Caki2 (cell line): ENCODE measurements at regions not wholly inside any gene's neighbourhood (a gene's known extent, or its start where the extent isn't known, plus 50 kb on each side); places are given as distances from the start of the nearest gene placed in this dataset.

Experiments
- DNase-seq: peaks from one replicate; pipeline ENCODE4 v3.0.0-alpha.2; 2015; ENCODE audit warnings: low read depth
- in situ Hi-C: cut with HindIII; loops from 2 replicates; pipeline ENCODE4 v1.10.0; 2016; ENCODE audit warnings: low sequenced_read_pairs, low pct_unique_long_range_greater_than_20kb, mixed read lengths

GRCh38 chr3:102123590-102124190 lies 274.4 kb downstream of the NFKBIZ start:
- in situ Hi-C loops, result no loop called here
- DNase-seq, result no peak

GRCh38 chr3:102124282-102124681 lies 275.0 kb downstream of the NFKBIZ start:
- in situ Hi-C loops, result no loop called here
- DNase-seq, result no peak

DNA sequence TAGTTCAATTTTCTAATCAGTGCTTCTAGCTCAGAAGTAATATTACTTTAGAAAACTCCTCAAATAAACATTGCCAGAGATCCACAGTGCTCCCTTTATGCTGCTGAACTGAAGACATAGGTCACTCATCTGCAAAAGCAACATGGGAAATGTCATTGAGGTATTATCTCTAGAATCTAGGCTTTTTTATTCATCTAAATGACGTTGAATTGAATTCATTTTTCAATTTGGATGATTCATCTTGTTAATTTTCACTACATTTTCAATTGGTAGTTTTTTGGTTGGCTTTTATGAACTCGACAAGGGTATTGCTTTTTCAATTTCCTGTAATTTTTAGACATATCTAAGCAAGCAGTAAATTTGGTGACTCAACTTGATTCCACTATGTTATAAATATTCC lies 275.4 kb downstream of the NFKBIZ start:
- DNase-seq, result no peak
- in situ Hi-C loops, result no loop called here

GRCh38 chr3:102125197-102125993 lies 276.1 kb downstream of the NFKBIZ start:
- in situ Hi-C loops, result no loop called here
- no peak for DNase-seq

DNA sequence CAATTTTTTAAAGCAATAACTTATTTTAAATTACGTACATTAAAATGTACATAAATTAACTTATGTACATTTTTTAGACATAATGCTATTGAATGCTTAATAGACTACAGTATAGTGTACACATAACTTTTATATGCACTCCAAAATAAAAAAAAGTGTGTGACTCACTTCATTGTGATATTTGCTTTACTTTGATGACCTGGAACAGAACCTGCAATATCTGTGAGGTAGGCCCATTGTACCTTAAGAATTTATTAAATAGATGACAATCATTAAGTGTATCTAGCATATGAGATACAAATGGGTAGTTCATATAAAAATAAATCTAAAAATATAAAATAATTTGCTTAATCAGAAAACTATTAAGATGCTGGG lies 276.7 kb downstream of the NFKBIZ start:
- in situ Hi-C loops, result no loop called here
- DNase-seq, result no peak

DNA sequence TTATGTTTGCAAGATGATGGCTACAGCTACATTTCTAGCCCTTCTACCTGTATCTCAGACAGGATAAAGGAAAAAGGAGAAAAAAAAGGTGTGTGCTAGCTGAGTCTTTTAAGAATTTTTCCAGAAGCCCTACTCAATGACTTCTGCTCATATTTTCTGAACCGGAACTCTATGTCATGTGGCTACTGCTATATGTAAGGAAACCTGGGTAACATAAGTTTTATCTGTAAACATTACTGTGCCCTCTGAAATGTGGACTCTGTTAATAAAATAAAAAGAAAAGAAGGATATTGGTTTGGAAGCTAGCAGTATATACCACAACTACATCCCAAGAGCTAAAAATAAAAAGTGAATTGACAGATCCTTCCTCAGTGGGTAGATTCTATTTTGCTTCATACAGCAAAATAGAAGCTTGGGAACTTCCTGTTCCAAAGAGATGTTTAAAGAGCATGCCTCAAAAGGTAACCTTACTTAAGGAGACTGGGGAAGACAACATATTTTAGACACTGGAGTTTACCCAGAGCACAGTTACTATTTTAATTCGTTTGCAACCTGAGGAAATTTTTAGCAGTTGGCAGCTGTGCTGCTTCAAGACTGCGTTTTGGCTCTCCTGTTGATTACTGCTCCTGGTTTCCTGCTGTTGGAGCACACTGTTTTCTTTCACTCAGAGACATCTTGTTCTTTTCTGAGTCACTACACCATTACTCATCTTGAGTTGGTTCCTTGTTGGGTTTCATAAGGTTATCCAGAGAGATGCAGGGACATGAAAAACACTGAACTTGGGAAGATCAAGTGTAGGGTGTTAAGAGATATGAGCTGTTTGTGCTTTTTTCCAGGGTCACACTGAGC lies 280.7 kb downstream of the NFKBIZ start:
- DNase-seq, result peak; percentile 45
- in situ Hi-C loops, result no loop called here

DNA sequence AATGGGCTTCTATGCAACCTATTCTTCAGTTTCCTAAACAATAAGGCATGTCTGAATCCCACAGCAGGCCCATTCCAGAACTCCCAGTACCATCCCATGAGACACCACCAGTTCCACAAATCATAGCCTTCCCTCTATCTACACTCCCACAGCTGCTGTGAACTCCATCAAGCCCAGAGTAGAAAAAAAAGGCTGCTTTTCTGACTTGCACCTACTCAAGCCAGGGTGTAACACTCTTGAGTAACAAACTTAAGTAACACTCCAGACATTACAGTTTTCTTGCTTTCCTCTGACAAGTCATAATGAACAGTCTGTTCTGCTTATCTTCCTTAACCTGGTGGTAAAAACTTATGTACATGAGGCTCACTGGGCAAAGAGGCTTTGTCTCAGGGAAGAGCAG lies 283.1 kb downstream of the NFKBIZ start:
- DNase-seq, result no peak
- in situ Hi-C loops, result no loop called here

- DNase-seq, result no peak
- in situ Hi-C loops, result no loop called here
Observed at GRCh38 chr3:102133376-102133775, 284.1 kb downstream of the NFKBIZ start.

GRCh38 chr3:102135316-102135715 lies 286.0 kb downstream of the NFKBIZ start:
- in situ Hi-C loops, result no loop called here
- no peak for DNase-seq

- in situ Hi-C loops, result no loop called here
- DNase-seq, result no peak
Observed at GRCh38 chr3:102136183-102136582, 286.9 kb downstream of the NFKBIZ start.

DNA sequence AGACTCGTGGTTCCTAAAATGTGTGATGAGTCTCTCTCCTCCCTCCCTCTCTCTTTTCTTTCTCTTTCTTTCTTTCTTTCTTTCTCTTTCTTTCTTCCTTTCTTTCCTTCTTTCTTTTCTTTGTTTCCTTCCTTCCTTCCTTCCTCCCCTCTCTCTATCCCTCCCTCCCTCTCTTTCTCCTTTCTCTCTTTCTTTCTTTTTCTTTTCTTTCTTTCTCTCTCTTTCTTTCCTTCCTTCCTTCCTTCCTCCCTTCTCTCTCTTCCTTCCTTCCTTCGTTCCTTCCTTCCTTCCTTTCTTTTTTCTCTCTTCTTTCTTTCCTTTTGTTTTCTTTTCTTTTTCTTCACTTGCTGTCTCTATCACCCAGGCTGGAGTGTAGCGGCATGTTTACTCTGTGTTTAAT lies 290.8 kb downstream of the NFKBIZ start:
- no peak for DNase-seq
- in situ Hi-C loops, result no loop called here

DNA sequence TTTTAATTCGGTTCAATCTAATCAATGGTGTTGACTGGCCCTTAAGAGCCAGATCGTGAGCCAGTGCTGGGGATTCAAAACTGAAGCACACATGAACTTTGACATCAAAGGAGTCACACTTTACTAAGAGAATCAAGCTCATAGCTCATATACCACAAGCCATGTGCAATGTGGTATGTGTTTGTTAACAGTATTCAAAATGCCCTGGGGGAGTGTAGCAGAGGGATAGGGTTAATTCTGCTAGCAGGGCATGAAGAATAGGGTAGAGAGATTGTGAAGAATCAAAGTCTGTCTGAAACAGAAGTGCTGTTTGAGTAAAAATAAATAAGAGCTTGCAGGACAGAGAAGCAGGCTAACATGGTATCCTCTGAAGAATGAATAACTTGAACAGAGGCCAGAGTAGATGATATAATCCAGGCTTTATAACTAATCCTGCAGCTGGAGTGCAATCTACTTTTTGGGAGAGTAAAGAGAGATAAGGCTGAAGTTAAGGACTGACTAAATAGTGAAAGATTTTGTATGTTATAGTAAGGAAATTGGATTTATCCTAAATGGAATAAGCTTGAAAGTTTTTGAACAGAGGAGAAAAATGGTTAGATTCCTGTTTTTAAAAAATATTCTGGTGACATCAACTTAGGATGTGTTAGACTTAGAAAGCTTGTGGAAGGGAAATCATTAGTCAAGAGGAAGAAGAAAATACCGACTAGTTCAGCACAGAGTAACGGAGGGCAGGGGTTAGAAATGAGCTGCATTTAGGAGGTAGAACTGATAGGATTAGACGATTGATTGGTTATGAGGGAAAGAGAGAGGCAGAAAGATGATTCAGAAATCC lies 292.0 kb downstream of the NFKBIZ start:
- in situ Hi-C loops, result no loop called here

GRCh38 chr3:102141928-102142239 lies 292.6 kb downstream of the NFKBIZ start:
- no peak for DNase-seq
- in situ Hi-C loops, result no loop called here

More for the DNA sequence above, 292.0 kb downstream of the NFKBIZ start:
- no peak for DNase-seq

- no peak for DNase-seq
- in situ Hi-C loops, result no loop called here
Observed at GRCh38 chr3:102142379-102143060, 292.3 kb upstream of the ZPLD1 start.

- no peak for DNase-seq
- in situ Hi-C loops, result no loop called here
Observed at GRCh38 chr3:102143536-102143935, 291.3 kb upstream of the ZPLD1 start.

- DNase-seq, result no peak
- in situ Hi-C loops, result no loop called here
Observed at GRCh38 chr3:102144063-102144462, 290.8 kb upstream of the ZPLD1 start.

- in situ Hi-C loops, result no loop called here
- no peak for DNase-seq
Observed at GRCh38 chr3:102148598-102149337, 286.0 kb upstream of the ZPLD1 start.
